NCI-H82 treated with DMSO at 0.1 percent for 48 hours (cell line): ENCODE measurements at regions not wholly inside any gene's neighbourhood (a gene's known extent, or its start where the extent isn't known, plus 50 kb on each side); places are given as distances from the start of the nearest gene placed in this dataset.

Experiments
- DNase-seq: peaks from one replicate; lab custom pipeline; 2025; ENCODE audit not compliant: unreplicated experiment; lab: John Stamatoyannopoulos, UW

DNA sequence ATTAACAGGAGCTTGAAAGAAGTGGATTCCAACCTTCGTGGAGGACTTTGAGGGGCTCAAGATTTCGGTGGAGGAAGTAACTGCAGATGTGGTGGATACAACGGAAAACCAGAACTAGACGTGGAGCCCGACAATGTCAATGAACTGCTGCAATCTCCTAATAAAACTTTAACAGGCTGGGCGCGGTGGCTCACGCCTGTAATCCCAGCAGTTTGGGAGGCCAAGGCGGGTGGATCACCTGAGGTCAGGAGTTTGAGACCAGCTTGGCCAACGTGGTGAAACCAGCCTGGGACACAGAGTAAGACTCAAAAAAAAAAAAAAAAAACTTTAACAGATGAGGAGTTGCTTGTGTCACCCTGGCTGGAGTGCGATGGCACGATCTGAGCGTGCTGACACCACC is 477.8 kb upstream of the MKI67 start:
- no peak for DNase-seq

- DNase-seq, result no peak
These were observed 479.0 kb upstream of the MKI67 start for GRCh38 chr10:128605180-128605579.

DNA sequence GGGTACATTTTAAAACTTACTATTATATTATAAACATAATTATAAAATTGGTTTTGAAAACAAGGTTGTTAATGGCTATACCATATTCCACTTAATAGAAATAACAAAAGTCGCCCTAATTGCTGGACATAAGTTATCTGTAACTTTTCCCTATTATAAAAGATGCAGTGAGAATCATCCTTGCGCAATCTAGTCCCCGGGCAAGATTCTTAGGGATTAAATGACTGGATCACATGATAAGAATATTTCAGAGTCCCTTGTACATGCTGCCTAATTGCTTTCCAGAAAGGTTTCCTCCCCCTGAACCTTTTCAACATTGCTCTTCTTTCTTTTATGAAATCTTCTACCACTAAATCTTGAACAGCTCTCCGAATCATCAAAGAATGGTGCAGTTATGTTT is 479.8 kb upstream of the MKI67 start:
- no peak for DNase-seq

DNA sequence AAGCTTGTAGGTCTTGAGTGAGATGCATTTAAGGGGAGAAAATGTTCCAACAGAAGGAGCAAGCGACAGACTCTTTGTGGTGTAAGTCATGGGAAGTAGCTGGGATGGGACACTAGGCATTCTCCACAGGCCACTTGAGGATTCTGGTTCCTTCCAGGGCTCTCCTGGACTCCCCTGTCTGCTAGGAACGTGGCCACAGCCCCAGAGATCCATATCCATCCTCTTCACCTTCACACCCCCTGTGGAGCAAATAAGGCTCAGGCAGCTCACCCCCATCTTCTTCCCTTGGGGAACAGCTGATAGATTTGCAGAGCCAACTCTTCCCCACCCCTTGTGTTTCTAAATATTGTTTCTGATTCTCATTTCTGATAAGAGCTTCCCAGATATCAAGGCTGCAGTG is 482.6 kb upstream of the MKI67 start:
- DNase-seq, result no peak

GRCh38 chr10:128609460-128609859 is 483.2 kb upstream of the MKI67 start:
- no peak for DNase-seq

- DNase-seq, result no peak
These were observed 483.9 kb upstream of the MKI67 start for GRCh38 chr10:128610113-128610512.

- DNase-seq, result no peak
These were observed 486.0 kb upstream of the MKI67 start for GRCh38 chr10:128612195-128612594.

- no peak for DNase-seq
These were observed 486.4 kb upstream of the MKI67 start for GRCh38 chr10:128612631-128613030.

DNA sequence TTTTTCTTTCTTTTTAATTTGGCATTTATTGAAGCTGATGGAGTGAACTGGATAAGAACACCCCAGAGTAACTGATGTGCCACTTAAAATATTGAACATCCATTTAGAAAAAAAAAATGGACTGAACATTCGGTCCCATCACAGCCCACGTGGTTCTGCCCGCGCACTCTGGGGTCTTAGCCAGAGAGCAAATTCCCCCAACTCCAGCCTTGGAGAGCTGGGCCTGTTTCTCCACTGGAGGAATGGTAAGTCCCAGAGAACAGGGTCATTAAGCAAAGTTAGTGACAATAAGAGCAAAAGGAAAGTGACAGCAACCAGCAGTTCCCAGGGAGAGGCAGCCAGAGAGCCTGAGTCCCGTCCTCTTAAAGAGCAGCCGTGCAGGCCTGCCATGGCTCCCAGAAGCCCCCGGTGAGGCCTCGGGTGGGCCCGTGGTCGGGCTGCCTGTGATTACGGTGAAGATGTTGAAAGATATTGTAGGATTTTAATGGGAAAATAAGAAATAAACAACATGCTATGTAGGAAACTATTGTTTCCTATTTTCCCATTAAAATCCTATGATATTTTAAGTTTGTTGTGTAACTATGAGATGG is 487.9 kb upstream of the MKI67 start:
- no peak for DNase-seq

- DNase-seq, result no peak
These were observed 488.8 kb upstream of the MKI67 start for GRCh38 chr10:128614802-128615553.

DNA sequence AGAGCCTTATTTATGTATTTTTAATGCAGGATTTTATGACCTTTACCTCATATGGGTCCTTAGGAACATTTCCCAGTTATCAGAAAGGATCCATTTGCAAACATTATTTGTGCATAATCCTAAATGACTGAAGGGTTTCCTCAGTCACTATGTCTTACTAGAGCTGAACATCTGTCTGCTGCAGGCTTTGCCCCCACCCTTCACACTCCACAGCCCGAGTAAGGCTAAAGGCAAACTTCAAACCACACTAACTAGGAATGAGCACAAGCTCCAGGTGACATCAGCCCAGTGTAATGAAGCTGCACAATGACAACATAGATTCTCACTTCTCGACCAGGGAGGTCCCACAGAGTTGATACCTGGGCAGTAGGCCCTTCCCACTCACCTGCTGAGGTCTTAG is 491.3 kb upstream of the MKI67 start:
- no peak for DNase-seq

GRCh38 chr10:128622706-128623105 is 496.5 kb upstream of the MKI67 start:
- no peak for DNase-seq

DNA sequence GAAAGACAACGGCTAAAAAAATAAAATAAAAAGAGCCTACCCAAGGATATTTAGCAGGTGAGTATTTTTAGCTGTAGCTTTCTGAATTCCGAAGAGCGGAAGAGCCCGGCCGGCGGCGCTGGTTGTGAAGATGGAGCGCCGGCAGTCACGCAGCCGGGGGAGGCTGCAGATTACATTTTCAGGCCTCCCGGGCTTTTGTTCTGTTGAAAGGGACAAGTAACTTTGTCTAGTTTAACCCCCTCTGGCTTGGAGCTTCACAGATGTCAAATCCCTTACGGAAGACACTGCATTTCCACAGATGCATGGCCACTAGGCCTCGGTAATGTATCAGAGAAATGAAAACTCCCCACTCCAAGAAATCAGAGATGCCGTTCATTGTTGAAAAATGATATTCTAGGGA is 497.6 kb upstream of the MKI67 start:
- DNase-seq, result no peak

DNA sequence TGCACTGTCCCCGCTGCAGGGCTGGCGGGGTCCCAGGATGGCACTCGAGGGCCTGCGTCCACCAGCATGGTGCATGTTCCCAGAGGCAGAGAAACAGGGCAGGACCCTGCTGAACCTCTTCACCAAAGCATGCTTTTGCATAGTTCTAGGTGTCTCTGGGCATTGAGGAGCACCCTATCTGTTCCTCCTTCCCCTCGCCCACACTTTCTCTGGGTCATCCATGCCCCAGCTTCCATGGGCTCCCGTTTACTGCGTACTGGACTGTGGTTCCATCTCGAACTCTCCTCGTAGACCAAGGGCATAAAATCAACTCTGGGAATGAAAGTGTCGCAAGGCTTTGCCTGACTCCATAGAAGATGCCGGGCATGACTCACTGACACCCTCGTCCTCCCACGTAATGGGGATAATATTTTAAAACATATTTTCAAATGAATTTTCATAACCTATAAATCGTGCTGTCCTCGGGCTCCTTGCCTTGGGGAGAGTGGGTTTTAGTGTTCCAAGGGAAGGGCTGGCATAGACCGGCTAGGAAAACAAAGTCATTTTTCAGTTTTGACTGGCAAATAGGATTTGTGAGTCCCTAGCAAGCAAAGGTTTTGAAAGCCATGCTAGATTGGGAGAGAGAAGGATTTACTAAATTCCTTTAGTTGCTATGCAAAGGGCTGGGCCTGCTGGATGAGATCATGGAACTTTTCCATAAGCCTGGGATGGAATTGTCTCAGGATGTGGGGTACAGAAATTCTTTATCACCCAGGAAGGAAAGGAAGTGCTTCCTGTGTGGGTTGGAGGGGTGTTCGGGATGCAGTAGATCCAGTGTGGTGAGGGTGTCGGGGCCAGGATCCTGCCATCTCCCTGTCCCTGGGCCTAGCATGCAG is 498.7 kb upstream of the MKI67 start:
- no peak for DNase-seq

DNA sequence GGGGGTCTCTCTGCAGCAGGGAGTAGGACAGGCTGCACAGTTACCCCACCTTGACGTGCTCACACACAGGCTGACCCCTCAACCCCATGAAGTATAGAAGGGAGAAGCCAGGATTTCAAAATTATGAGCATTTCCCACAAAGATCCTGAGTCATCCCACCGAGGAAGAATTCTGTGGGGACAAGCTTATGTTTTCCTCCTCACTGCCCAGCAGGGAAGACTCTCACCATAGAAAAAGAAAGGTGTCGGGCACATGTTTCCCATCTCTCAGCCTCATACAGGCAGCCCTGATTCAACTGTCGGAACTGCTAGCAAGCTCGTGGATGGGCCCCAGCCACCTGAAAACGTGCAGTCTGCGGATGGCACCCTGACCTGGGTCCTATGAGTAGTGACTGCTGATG is 499.7 kb upstream of the MKI67 start:
- no peak for DNase-seq

DNA sequence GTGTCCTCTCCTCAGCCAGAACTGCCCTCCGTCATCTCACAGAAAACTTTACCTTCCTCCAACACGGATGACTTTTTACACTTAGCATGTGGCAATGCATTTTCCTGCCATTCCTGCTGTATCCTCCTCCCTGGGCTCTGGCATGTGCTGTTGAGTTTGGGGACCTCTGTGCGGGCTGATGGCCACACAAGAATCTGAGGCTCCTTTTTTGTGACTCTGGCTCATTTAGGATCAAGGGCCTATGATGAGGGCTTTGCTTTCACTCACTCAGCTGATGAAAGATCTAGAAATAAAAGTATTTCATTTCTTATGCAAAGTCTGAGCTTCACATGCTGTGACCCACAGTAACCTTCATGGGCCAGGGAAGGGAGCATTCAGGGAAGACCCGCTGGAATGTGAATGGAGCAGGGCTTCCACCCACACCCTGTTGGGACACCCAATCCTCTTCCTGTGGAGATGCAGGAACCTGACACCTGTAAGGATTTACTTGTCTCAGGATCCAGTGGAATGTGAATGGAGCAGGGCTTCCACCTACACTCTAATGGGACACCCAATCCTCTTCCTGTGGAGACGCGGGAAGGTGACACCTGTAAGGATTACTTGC is 500.3 kb upstream of the MKI67 start:
- no peak for DNase-seq

- no peak for DNase-seq
These were observed 501.6 kb upstream of the MKI67 start for GRCh38 chr10:128627811-128628210.

DNA sequence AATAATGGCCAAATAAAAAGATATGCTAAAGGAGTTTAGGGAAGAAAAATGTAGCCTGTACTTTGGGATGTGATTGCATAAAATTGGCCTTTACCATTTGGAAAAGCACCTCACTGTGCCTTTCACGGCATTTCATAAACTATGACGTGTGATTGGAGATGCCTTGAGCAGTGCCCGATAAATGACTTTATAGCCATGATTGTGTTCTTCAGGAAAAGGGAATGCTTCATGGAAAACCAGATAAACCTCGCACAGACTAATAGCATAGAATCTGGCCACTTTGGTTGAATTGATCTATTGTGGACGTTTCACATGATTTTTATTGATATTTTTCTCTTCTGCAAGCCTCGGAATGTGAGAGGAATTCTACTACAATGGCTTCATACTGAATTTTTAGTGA is 502.0 kb upstream of the MKI67 start:
- DNase-seq, result no peak

DNA sequence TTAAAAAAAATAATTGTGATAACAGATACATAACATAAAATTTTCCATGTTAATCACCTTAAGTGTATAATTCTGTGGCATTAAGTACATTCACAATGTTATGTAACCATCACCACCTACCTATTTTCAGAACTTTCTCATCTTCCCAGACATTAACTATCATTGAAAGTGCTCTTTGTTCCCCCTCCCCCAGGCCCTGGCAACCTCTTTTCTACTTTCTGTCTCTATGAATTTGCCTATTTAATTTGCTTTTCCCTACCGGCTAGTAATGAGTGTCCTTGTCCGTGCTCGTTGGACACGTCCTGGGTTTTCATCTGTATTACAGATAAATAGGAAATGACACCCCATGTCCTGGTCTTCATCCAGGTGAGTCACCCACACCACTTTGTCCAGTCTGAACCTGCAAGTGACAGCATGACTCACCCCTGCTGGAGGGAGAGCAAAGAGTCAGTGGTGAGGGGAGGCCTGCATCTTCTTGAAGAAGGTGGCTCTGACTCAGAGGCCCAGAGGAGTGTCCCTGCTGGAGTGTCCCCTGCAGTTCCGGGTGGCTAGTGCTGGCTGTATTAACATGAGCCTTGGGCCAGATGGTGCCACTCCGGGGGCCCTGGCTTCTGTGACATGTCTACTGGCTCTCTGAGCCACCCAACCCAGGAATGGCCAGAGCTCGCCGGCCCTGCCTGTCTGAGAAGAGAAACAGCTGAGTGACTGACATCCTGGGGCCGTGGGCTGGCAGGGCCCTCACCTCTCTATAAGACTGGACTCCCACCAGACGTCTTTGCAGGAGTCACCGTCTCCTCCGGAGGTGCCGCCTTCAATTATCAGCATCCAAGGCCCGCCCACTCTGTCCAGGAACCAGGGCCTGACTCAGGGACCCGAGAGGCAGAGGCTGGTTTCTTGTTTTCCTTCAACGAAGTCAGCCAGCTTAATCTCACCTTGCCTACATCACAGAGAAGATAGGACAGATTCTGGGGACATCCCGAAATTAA is 503.2 kb upstream of the MKI67 start:
- no peak for DNase-seq

GRCh38 chr10:128630787-128631252 is 504.6 kb upstream of the MKI67 start:
- DNase-seq, result no peak
